ENCODE measurements at regions not wholly inside any gene's neighbourhood (a gene's known extent, or its start where the extent isn't known, plus 50 kb on each side); places are given as distances from the start of the nearest gene placed in this dataset.

GRCh38 chr22:46086577-46087335 lies 63.6 kb upstream of the PPARA start:
- Histone ChIP-seq H3K4me1 (ENCODE audit: control insufficient read depth in 2 of 2, insufficient read depth in 2 of 2, low read length in 2 of 2) (peaks cover 70 to 72% of the 10 kb centered on the region in 2 donors), H3K36me3 (ENCODE audit: control insufficient read depth in 2 of 2, insufficient read depth in 2 of 2, low read length in 2 of 2) (peaks cover 12 to 26% of the 10 kb centered on the region in 2 donors), H3K4me3 (ENCODE audit: low read length in 2 of 2) (no peak overlapping the region), H3K9me3 (ENCODE audit: control insufficient read depth in 2 of 2, low read length in 2 of 2) (no peaks in the 10 kb centered on the region), H3K27me3 (ENCODE audit: control insufficient read depth in 2 of 2, insufficient read depth in 2 of 2, low read length in 2 of 2) (no peaks in the 10 kb centered on the region), H3K27ac (ENCODE audit: low read depth in 2 of 2, low read length in 2 of 2) (peak overlapping the region; percentile 51 to 91), H3K9ac (ENCODE audit: low read depth in 1 of 2, low read length in 2 of 2) (peak overlapping the region; percentile 0 to 32)

- peak overlapping the region in 1 of 2 donors; percentile 26 for H3K4me3 ChIP-seq (ENCODE audit: low read length in 2 of 2)
- H3K4me1 ChIP-seq (ENCODE audit: control insufficient read depth in 2 of 2, insufficient read depth in 2 of 2, low read length in 2 of 2): peaks cover 70 to 72% of the 10 kb centered on the region in 2 donors
- H3K36me3 ChIP-seq (ENCODE audit: control insufficient read depth in 2 of 2, insufficient read depth in 2 of 2, low read length in 2 of 2): peaks cover 12 to 32% of the 10 kb centered on the region in 2 donors
- H3K27ac ChIP-seq (ENCODE audit: low read depth in 2 of 2, low read length in 2 of 2): peak overlapping the region; percentile 51 to 91
- H3K9ac ChIP-seq (ENCODE audit: low read depth in 1 of 2, low read length in 2 of 2): peak overlapping the region; percentile 0 to 32
- H3K27me3 ChIP-seq (ENCODE audit: control insufficient read depth in 2 of 2, insufficient read depth in 2 of 2, low read length in 2 of 2): no peaks in the 10 kb centered on the region
- no peaks in the 10 kb centered on the region for H3K9me3 ChIP-seq (ENCODE audit: control insufficient read depth in 2 of 2, low read length in 2 of 2)
These were observed 63.0 kb upstream of the PPARA start for GRCh38 chr22:46087336-46087690.

GRCh38 chr22:46087816-46088277 lies 62.5 kb upstream of the PPARA start:
- Histone ChIP-seq H3K9ac (ENCODE audit: low read depth in 1 of 2, low read length in 2 of 2) (peak overlapping the region in 1 of 2 donors; percentile 32), H3K4me3 (ENCODE audit: low read length in 2 of 2) (peak overlapping the region in 1 of 2 donors; percentile 26), H3K27ac (ENCODE audit: low read depth in 2 of 2, low read length in 2 of 2) (peak overlapping the region; percentile 51 to 91), H3K36me3 (ENCODE audit: control insufficient read depth in 2 of 2, insufficient read depth in 2 of 2, low read length in 2 of 2) (peaks cover 15 to 37% of the 10 kb centered on the region in 2 donors), H3K27me3 (ENCODE audit: control insufficient read depth in 2 of 2, insufficient read depth in 2 of 2, low read length in 2 of 2) (no peaks in the 10 kb centered on the region), H3K9me3 (ENCODE audit: control insufficient read depth in 2 of 2, low read length in 2 of 2) (no peaks in the 10 kb centered on the region), H3K4me1 (ENCODE audit: control insufficient read depth in 2 of 2, insufficient read depth in 2 of 2, low read length in 2 of 2) (peaks cover 69 to 72% of the 10 kb centered on the region in 2 donors)

GRCh38 chr22:46088541-46089311 lies 61.6 kb upstream of the PPARA start:
- peak overlapping the region; percentile 31 to 91 for H3K27ac ChIP-seq (ENCODE audit: low read depth in 2 of 2, low read length in 2 of 2)
- no peaks in the 10 kb centered on the region for H3K9me3 ChIP-seq (ENCODE audit: control insufficient read depth in 2 of 2, low read length in 2 of 2)
- H3K4me3 ChIP-seq (ENCODE audit: low read length in 2 of 2): peak overlapping the region in 1 of 2 donors; percentile 41
- H3K27me3 ChIP-seq (ENCODE audit: control insufficient read depth in 2 of 2, insufficient read depth in 2 of 2, low read length in 2 of 2): no peaks in the 10 kb centered on the region
- peaks cover 19 to 44% of the 10 kb centered on the region in 2 donors for H3K36me3 ChIP-seq (ENCODE audit: control insufficient read depth in 2 of 2, insufficient read depth in 2 of 2, low read length in 2 of 2)
- peaks cover 62 to 64% of the 10 kb centered on the region in 2 donors for H3K4me1 ChIP-seq (ENCODE audit: control insufficient read depth in 2 of 2, insufficient read depth in 2 of 2, low read length in 2 of 2)
- H3K9ac ChIP-seq (ENCODE audit: low read depth in 1 of 2, low read length in 2 of 2): no peak overlapping the region

GRCh38 chr22:46089426-46090035 lies 60.8 kb upstream of the PPARA start:
- H3K27ac ChIP-seq (ENCODE audit: low read depth in 2 of 2, low read length in 2 of 2): peak overlapping the region; percentile 35 to 91
- no peaks in the 10 kb centered on the region for H3K27me3 ChIP-seq (ENCODE audit: control insufficient read depth in 2 of 2, insufficient read depth in 2 of 2, low read length in 2 of 2)
- H3K4me1 ChIP-seq (ENCODE audit: control insufficient read depth in 2 of 2, insufficient read depth in 2 of 2, low read length in 2 of 2): peaks cover 57 to 58% of the 10 kb centered on the region in 2 donors
- no peak overlapping the region for H3K9ac ChIP-seq (ENCODE audit: low read depth in 1 of 2, low read length in 2 of 2)
- H3K36me3 ChIP-seq (ENCODE audit: control insufficient read depth in 2 of 2, insufficient read depth in 2 of 2, low read length in 2 of 2): peaks cover 23 to 44% of the 10 kb centered on the region in 2 donors
- H3K9me3 ChIP-seq (ENCODE audit: control insufficient read depth in 2 of 2, low read length in 2 of 2): no peaks in the 10 kb centered on the region
- H3K4me3 ChIP-seq (ENCODE audit: low read length in 2 of 2): no peak overlapping the region

GRCh38 chr22:46090036-46090591 lies 60.2 kb upstream of the PPARA start:
- Histone ChIP-seq H3K4me1 (ENCODE audit: control insufficient read depth in 2 of 2, insufficient read depth in 2 of 2, low read length in 2 of 2) (peaks cover 52 to 53% of the 10 kb centered on the region in 2 donors), H3K36me3 (ENCODE audit: control insufficient read depth in 2 of 2, insufficient read depth in 2 of 2, low read length in 2 of 2) (peaks cover 23 to 44% of the 10 kb centered on the region in 2 donors), H3K9ac (ENCODE audit: low read depth in 1 of 2, low read length in 2 of 2) (no peak overlapping the region), H3K9me3 (ENCODE audit: control insufficient read depth in 2 of 2, low read length in 2 of 2) (no peaks in the 10 kb centered on the region), H3K27ac (ENCODE audit: low read depth in 2 of 2, low read length in 2 of 2) (peak overlapping the region; percentile 35 to 91), H3K4me3 (ENCODE audit: low read length in 2 of 2) (no peak overlapping the region), H3K27me3 (ENCODE audit: control insufficient read depth in 2 of 2, insufficient read depth in 2 of 2, low read length in 2 of 2) (no peaks in the 10 kb centered on the region)

GRCh38 chr22:46090631-46091201 lies 59.6 kb upstream of the PPARA start:
- Histone ChIP-seq H3K36me3 (ENCODE audit: control insufficient read depth in 2 of 2, insufficient read depth in 2 of 2, low read length in 2 of 2) (peaks cover 23 to 44% of the 10 kb centered on the region in 2 donors), H3K4me3 (ENCODE audit: low read length in 2 of 2) (no peak overlapping the region), H3K9ac (ENCODE audit: low read depth in 1 of 2, low read length in 2 of 2) (no peak overlapping the region), H3K27ac (ENCODE audit: low read depth in 2 of 2, low read length in 2 of 2) (peak overlapping the region in 1 of 2 donors; percentile 91), H3K9me3 (ENCODE audit: control insufficient read depth in 2 of 2, low read length in 2 of 2) (no peaks in the 10 kb centered on the region), H3K27me3 (ENCODE audit: control insufficient read depth in 2 of 2, insufficient read depth in 2 of 2, low read length in 2 of 2) (no peaks in the 10 kb centered on the region), H3K4me1 (ENCODE audit: control insufficient read depth in 2 of 2, insufficient read depth in 2 of 2, low read length in 2 of 2) (peaks cover 47 to 48% of the 10 kb centered on the region in 2 donors)

- Histone ChIP-seq H3K9me3 (ENCODE audit: control insufficient read depth in 2 of 2, low read length in 2 of 2) (no peaks in the 10 kb centered on the region), H3K9ac (ENCODE audit: low read depth in 1 of 2, low read length in 2 of 2) (no peak overlapping the region), H3K36me3 (ENCODE audit: control insufficient read depth in 2 of 2, insufficient read depth in 2 of 2, low read length in 2 of 2) (peaks cover 23 to 44% of the 10 kb centered on the region in 2 donors), H3K27me3 (ENCODE audit: control insufficient read depth in 2 of 2, insufficient read depth in 2 of 2, low read length in 2 of 2) (no peaks in the 10 kb centered on the region), H3K4me1 (ENCODE audit: control insufficient read depth in 2 of 2, insufficient read depth in 2 of 2, low read length in 2 of 2) (peaks cover 40 to 41% of the 10 kb centered on the region in 2 donors), H3K27ac (ENCODE audit: low read depth in 2 of 2, low read length in 2 of 2) (peak overlapping the region in 1 of 2 donors; percentile 91), H3K4me3 (ENCODE audit: low read length in 2 of 2) (no peak overlapping the region)
These were observed 58.9 kb upstream of the PPARA start for GRCh38 chr22:46091277-46091977.

GRCh38 chr22:46092011-46092410 lies 58.3 kb upstream of the PPARA start:
- Histone ChIP-seq H3K4me1 (ENCODE audit: control insufficient read depth in 2 of 2, insufficient read depth in 2 of 2, low read length in 2 of 2) (peaks cover 34 to 35% of the 10 kb centered on the region in 2 donors), H3K27ac (ENCODE audit: low read depth in 2 of 2, low read length in 2 of 2) (peak overlapping the region in 1 of 2 donors; percentile 91), H3K27me3 (ENCODE audit: control insufficient read depth in 2 of 2, insufficient read depth in 2 of 2, low read length in 2 of 2) (no peaks in the 10 kb centered on the region), H3K9ac (ENCODE audit: low read depth in 1 of 2, low read length in 2 of 2) (no peak overlapping the region), H3K4me3 (ENCODE audit: low read length in 2 of 2) (no peak overlapping the region), H3K36me3 (ENCODE audit: control insufficient read depth in 2 of 2, insufficient read depth in 2 of 2, low read length in 2 of 2) (peaks cover 21 to 44% of the 10 kb centered on the region in 2 donors), H3K9me3 (ENCODE audit: control insufficient read depth in 2 of 2, low read length in 2 of 2) (no peaks in the 10 kb centered on the region)

Data from mucosa of rectum (tissue), 2 donors.